HG02763 (cell line): ENCODE measurements at regions not wholly inside any gene's neighbourhood (a gene's known extent, or its start where the extent isn't known, plus 50 kb on each side); places are given as distances from the start of the nearest gene placed in this dataset.
"Not testable (repeated sequence)": the region's sequence is repeated elsewhere in the genome, so short reads cannot be mapped to it uniquely, and the experiment has no call there.

Experiments
- ATAC-seq: cut with Tn5 transposase; IDR thresholded peaks from one replicate; pipeline ENCODE4 v1.9.1; 2021; ENCODE audit warnings: mild to moderate bottlenecking, moderate library complexity; ENCODE audit not compliant: unreplicated experiment

DNA sequence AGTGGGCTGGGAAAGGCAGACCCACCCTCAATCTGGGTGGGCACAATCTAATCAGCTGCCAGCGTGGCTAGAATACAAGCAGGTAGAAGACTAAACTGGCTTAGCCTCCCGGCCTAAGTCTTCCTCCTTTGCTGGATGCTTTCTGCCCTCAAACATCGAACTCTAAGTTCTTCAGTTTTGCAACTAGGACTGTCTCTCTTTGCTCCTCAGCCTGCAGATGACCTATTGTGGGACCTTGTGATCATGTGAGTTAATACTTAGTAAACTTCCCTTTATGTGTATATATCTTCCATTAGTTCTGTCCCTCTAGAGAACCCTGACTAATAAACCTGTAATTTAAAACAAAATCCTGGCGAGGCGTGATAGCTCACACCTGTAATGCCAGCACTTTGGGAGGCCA lies 51.8 kb upstream of the SLC39A8 start:
- not testable (repeated sequence) for ATAC-seq

DNA sequence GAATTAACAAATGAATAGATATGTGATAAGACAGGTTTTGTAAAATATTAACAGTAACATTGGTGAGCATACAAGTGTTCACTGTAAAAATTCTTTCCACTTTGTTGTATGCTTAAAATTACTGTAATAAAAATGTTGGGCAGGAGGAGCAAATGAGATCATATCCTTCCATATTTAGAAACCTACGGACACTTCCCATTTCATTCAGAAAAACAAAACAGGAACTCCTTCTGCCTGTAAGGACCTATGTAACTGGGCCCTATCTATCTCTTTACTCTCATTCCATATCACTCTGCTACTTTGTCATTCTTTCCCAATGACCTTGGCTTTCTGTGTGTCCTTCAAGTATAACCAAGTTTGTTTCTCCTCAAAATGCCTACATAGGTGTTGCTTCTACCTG lies 53.7 kb upstream of the SLC39A8 start:
- ATAC-seq: no peak

DNA sequence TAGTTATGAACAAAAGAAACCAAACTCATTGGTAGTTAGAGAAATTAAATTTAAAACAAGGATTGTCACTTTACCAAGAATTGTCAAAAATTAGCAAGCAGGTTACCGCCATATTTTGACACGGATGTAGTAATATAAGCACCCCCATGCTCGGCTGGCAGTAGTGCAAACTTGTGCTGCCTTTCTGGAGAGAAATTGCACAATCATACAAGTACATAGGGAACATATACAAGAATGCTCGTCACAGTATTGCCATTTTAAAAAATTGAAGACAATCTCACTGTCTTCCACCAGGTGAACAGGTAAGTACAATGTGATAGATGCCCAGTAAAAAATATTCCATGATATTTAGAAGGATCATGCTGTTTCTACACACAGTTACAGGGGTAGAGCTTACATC lies 55.6 kb upstream of the SLC39A8 start:
- ATAC-seq: no peak

GRCh38 chr4:102402223-102402622 lies 56.9 kb upstream of the SLC39A8 start:
- ATAC-seq: no peak

DNA sequence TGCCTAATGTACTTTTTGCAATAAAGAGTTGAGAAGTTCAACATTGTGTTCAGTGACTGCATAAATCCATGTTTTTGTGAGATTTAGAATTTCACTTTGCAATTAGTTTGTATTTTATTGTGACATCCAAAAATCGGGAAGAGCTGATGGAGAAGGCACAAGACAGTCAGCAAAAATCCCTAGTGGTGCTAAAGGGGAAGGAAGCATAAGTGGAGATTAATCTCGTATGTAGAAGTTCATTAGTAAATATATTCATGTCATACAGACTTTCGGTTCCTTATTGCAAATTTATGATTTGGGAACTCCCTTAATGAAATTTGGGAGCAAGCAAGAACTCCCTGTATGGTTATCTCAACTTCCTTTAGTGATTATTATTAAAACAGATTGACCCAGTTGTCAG lies 57.8 kb upstream of the SLC39A8 start:
- ATAC-seq: no peak

DNA sequence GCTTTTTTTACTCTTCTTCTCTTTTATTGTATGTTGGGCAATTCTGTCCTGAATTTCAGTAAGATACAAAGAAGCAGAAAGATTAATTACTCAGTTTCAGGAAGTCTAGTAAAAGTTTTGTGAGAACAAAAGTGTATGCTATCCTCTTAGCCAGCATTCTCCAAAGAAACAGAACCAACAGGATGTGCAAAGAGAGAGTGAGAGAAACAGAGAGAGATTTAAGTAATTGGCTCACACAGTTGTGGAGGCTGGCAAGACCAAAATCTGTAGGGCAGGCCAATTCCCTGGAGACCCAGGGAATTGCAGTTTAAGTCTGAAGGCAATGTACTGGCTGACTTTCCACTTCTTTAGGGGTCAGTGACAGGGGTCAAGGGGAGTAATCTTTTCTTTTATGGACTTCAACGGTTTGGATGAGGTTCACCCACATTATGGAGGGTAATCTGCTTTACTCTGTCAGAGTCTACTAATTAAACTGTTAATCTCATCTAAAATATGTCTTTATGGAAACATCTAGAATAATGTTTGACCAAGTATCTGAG lies 59.2 kb upstream of the SLC39A8 start:
- ATAC-seq: no peak

DNA sequence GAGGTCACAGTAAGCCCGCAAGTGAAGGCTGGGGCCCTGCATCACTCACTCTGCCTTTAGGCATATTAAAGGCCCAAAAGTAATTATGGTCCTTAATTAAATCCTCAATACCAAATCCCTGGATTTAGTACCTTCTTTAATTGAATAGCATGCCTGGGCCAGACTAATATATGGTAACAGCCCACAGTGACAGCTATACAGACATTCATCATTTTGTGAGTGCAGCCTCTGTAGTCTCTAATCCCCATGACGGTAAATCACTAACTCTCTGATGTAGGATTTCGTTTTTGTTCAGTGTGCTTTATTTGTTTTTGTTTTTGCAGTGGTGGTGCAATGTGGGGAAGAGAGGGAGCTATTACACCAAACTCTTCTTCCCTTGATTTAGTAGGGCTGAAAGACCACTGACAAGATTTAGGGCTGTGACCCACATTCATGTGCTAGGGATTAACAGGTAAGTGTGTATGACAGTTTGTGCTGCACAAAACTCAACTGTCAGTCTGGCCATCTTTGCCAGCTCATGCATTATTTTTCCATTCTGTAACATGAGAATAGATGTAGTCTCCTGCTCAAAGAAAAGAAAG lies 60.6 kb upstream of the SLC39A8 start:
- ATAC-seq: no peak

DNA sequence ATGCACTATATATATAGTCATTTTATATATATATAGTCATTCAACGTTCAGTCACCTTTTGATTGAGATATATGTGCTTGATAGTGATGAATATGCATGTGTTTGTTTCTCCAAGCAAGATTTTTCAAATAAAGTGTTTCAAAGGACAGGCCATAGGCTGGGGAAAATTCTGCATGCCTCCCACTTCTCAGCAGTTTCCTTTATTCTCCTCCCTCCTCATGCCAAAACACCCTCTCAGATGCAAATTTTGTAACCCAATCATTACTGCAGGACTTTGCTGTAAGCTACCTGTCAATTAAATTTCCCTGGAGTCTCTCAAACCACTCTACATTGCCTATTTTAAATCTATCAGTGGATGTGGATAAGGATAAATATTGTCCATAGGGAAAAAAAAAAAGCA lies 65.6 kb upstream of the SLC39A8 start:
- ATAC-seq: not testable (repeated sequence)

DNA sequence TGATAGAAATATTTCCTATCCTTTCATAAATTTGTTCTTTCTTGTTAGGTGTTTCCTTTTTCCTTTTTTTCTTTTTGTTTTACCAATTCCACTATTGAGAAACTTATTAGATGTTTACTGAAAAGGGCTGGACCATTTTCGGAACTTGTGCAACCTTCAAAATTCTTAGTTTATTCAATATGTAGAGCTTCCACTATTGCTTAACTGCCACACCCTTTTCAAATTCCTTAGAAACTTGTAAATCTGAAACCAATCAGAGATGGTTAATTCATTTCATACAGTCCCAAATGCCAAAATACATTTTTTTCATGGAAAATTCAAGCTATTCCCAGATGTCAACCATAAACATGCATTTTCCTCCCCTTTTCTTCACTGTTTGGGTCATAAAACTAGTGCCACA lies 66.1 kb upstream of the SLC39A8 start:
- no peak for ATAC-seq

DNA sequence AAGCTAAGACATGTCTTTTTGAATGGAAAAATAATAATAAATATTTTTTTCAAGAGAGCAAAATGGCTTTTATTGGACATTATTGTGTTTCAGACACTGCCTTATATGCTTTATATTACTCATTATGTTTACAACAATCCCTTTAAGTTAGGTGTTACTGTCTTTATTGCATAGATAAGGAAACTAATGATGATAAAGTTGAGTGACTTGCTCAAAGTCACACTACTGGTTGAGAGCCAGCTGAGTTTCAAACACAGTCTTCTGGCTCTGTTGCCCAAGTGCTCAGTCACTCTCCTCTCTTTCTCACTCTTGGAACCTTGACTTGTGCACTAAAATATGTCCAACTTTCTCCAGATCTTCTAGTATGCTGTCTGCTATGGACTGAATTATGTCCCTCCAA lies 71.5 kb upstream of the SLC39A8 start:
- no peak for ATAC-seq

GRCh38 chr4:102420563-102421398 lies 75.5 kb upstream of the SLC39A8 start:
- ATAC-seq: no peak

- no peak for ATAC-seq
Observed at GRCh38 chr4:102422843-102423242, 77.6 kb upstream of the SLC39A8 start.

DNA sequence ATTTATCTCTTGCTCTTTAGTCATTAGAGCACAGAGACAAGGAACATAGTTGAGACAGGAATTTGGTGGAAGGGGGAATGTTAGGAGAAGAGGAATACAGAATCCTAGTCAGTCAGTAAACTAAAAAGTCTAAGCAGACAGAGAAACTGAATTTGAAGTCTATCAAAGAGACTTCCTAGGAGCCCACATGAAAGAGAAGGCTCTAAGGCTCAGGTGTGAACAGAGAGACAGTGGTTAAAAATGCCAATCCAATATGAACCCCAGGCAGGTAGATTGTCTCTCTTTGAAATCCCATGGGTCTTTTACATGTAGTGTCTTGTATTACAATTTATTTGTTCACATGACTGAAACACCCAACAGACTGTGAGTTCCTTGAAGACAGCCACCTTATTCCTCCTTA lies 77.8 kb upstream of the NFKB1 start:
- ATAC-seq: no peak

DNA sequence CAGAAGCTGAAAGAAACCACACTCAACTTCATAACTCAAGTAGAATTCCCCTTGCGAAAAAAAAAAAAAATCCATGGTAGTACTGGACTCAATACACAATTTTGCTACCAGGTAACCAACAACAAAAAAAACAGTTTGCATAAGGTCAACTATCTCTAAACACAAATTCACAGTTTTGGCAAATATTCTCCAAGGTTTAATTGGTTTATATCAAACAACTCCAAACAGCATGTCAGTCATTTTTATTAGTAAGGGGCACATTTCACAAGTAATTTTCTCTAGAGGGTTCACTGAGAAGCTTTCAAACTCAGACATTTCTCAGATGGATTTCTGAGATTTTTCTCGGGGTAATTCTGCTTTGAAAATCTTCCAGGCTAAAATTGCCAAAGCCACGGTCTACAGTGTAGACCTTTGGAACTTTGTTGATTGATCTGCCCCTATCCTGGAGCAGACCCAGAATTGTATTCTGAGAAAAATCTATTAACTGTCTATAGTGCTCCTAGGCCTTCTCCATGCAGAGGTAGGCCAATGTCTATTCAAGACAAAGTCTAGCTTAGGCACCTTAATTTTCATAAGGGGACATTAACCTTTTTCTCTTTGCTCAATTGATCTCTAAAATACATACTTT lies 73.7 kb upstream of the NFKB1 start:
- no peak for ATAC-seq

DNA sequence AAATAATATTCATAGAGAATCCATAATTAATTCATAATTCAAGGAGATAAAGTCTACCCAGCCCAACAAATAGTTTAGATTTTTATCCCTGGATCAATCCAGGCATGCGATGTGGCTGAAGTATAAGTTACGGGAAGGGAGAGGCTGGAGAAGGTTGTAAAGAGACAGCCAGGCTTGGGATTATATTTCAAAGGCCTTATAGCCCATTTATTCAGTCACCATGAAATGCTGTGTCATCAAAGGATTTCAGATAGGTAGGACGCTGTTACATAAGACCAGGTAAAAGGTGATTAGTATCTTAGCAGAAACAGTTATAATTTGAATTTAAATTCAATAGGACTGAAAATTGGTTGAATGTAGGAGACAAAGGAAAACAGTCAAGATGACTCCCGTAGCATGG lies 73.0 kb upstream of the NFKB1 start:
- no peak for ATAC-seq

DNA sequence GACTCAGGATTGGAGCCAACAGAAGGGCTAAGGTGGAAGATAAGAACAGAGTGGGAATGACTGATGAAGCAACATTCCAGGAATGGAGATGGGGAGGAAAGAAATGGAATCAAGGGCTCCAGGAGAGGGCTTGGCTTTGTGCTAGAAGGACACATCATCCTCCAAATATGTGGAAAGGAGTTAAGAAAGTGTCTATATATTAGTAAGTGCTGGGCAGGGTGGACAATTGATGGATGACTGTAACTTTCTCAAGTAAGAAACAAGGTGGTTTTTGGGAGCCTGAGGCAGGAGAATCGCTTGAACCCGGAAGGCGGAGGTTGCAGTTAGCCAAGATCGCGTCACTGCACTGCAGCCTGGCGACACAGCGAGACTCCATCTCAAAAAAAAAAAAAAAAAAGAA lies 71.6 kb upstream of the NFKB1 start:
- ATAC-seq: no peak

- ATAC-seq: no peak
Observed at GRCh38 chr4:102430461-102430910, 70.7 kb upstream of the NFKB1 start.

- no peak for ATAC-seq
Observed at GRCh38 chr4:102431608-102431961, 69.6 kb upstream of the NFKB1 start.

DNA sequence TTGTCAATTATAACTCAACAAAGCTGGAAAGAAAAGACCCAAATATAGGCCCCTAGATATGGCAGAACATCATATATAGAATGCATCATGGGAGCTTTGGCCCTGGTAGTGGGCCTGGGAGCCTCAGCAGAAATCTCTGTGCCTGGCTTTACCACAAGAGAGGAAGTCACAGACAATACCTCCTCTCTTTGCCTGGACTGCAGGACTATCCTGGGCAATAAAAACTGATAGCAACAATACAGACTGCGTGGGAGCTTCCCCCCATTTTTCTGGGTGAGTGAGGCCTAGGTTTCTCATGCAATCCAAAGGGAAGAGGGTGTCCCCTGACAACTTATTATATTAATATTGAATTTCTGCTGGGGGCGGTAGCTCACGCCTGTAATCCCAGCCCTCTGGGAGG lies 64.0 kb upstream of the NFKB1 start:
- ATAC-seq: no peak

GRCh38 chr4:102438396-102439235 lies 62.5 kb upstream of the NFKB1 start:
- ATAC-seq: no peak

DNA sequence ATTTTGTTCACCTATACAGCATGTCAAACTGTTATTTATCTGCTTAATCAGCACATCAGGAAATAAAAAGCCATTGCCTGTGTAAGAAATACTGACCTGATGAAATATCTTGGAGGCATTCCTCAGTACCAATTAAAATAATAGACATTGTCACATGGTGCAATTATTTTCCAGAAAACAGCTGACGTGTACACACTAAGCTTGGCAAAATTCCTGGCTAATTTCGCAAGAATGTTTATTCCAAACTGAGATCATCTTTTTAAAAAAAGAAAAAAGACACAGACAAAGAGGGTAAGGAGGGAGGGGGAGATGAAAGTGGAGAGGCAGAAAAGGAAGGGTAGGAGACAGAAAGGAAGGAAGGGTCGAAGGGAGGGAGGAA lies 61.9 kb upstream of the NFKB1 start:
- no peak for ATAC-seq
